BE2C (cell line): ENCODE measurements at regions not wholly inside any gene's neighbourhood (a gene's known extent, or its start where the extent isn't known, plus 50 kb on each side); places are given as distances from the start of the nearest gene placed in this dataset.
A peak's percentile ranks its signal among the peaks of the same experiment; 100 is the strongest.

Experiments
- DNase-seq: peaks from one replicate; pipeline ENCODE4 v3.0.0-alpha.2; 2020
- H3K27me3 ChIP-seq: fragments of 250-450 bp; sonication (Bioruptor Pico); 2 replicates; pipeline ENCODE4 v1.5.1; 2020; ENCODE audit warnings: mild to moderate bottlenecking
- H3K36me3 ChIP-seq: fragments of 250-450 bp; sonication (Bioruptor Pico); 2 replicates; pipeline ENCODE4 v1.5.1; 2020; ENCODE audit warnings: mild to moderate bottlenecking
- H3K4me1 ChIP-seq: fragments of 250-450 bp; sonication (Bioruptor Pico); 2 replicates; pipeline ENCODE4 v1.5.1; 2020
- H3K4me3 ChIP-seq: 2 replicates; pipeline ENCODE4 v1.5.1; 2011; ENCODE audit warnings: low read depth, low read length
- H3K9me3 ChIP-seq: fragments of 250-450 bp; sonication (Bioruptor Pico); 2 replicates; pipeline ENCODE4 v1.5.1; 2020
- TF ChIP-seq, protein P1 (sequence below): IDR thresholded peaks from 2 replicates; pipeline ENCODE4 v1.5.1; 2012; ENCODE audit warnings: mild to moderate bottlenecking, low read depth, low read length

DNA sequence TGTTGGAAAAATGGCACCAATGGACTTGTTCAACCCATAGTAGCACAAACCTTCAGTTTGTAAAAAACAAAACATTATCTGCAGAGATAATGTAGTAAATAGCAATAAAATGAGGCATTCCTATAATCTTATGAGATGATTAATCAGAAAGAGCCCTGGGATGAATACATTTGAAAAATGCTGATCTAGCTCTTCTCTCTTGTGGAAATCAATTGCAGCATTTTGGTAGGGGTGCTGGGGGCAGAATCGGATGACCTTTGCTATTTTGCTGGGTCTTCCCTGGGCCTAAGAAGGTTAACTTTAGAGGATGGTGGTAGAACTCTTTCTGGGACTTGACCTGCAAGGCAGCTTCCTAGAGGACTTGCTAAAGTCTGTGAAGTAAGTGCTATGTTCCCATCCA, 163.5 kb downstream of the ADRA2A start:
- TF ChIP-seq, protein P1, sequence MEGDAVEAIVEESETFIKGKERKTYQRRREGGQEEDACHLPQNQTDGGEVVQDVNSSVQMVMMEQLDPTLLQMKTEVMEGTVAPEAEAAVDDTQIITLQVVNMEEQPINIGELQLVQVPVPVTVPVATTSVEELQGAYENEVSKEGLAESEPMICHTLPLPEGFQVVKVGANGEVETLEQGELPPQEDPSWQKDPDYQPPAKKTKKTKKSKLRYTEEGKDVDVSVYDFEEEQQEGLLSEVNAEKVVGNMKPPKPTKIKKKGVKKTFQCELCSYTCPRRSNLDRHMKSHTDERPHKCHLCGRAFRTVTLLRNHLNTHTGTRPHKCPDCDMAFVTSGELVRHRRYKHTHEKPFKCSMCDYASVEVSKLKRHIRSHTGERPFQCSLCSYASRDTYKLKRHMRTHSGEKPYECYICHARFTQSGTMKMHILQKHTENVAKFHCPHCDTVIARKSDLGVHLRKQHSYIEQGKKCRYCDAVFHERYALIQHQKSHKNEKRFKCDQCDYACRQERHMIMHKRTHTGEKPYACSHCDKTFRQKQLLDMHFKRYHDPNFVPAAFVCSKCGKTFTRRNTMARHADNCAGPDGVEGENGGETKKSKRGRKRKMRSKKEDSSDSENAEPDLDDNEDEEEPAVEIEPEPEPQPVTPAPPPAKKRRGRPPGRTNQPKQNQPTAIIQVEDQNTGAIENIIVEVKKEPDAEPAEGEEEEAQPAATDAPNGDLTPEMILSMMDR: no peak
- Histone ChIP-seq H3K9me3 (no peaks in the 10 kb centered on the region), H3K4me3 (no peak overlapping the region), H3K36me3 (no peaks in the 10 kb centered on the region), H3K4me1 (no peaks in the 10 kb centered on the region), H3K27me3 (no peaks in the 10 kb centered on the region)
- DNase-seq: no peak

DNA sequence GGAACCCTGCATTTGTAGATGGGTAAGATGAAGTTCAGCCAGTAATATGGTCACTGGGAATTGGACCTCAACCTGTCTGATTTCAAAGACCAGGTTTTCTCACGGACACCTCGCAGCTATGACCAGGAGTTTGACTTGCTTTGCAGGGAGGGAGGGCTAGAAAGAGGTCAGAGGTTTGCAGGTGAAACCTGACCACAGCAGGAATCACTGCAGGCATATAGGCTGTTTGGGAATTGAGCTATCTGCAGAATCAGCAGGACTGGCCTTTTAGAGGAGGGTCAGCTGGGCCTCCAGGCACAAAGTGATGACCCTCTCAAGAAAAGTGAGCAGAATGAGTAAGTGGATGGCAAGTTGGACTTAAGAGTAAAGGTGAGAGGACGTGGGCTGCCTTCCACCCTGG, 166.3 kb downstream of the ADRA2A start:
- Histone ChIP-seq H3K4me1 (peaks cover 2% of the 10 kb centered on the region; the same call in 1 of the 2 replicates), H3K36me3 (no peaks in the 10 kb centered on the region), H3K4me3 (no peak overlapping the region), H3K27me3 (peaks cover 8% of the 10 kb centered on the region; the same call in 1 of the 2 replicates), H3K9me3 (no peaks in the 10 kb centered on the region)
- TF ChIP-seq, protein P1: no peak
- no peak for DNase-seq

DNA sequence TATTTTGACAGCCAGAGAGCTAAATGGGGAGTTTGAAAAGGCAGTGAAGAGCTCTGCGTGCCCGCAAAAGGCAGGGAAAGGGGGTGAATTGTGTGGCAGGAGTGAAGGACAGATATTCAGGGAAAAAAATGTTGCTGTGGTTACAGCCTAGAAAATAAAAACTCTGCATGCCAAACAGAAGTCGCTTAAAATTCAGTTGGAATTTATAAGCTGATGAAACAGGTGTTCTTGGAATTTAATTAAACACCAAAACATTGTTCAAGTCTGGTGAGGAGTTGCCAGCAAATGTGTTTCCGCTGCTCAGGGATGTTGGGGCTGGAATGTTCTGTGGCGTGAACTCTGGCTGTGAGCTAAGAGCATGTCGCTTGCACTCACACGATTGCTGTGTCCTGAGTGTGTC, 169.3 kb downstream of the ADRA2A start:
- TF ChIP-seq, protein P1: no peak
- no peak for DNase-seq

DNA sequence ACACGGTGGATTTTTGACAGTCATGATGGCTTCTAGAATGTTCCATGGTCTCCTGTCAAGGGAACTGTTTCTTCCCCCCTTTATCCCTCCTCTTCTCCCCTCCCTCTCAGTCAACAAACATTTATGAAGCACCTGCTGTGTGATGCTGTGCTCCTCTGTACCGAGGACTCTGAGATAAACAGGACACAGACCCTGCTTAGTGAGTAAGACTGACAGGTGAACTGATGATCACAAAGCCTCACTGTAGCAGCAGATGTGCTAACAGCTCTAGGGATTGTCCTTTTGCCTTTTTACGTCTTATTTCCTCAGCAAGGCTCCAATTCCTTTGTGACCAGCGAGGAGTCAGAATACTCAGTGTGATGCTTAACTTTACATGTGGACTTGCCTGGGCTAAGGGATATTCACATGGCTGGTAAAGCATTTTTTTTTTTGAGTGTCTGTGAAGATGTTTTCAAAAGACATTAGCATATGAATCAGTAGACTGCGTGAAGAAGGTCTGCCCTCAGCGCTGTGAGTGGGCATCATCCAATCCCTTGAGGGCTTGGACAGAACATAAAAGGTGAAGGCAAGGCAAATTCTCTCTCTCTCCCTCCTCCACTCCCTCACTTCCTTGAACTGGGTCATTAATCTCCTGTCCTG, 170.1 kb downstream of the ADRA2A start:
- H3K9me3 ChIP-seq: no peaks in the 10 kb centered on the region
- TF ChIP-seq, protein P1: no peak

More for the DNA sequence above, 169.3 kb downstream of the ADRA2A start:
- H3K9me3 ChIP-seq: no peaks in the 10 kb centered on the region
- H3K4me3 ChIP-seq: no peak overlapping the region
- H3K36me3 ChIP-seq: no peaks in the 10 kb centered on the region
- peaks cover 2% of the 10 kb centered on the region; the same call in 1 of the 2 replicates for H3K4me1 ChIP-seq
- H3K27me3 ChIP-seq: peaks cover 8% of the 10 kb centered on the region; the same call in 1 of the 2 replicates

DNA sequence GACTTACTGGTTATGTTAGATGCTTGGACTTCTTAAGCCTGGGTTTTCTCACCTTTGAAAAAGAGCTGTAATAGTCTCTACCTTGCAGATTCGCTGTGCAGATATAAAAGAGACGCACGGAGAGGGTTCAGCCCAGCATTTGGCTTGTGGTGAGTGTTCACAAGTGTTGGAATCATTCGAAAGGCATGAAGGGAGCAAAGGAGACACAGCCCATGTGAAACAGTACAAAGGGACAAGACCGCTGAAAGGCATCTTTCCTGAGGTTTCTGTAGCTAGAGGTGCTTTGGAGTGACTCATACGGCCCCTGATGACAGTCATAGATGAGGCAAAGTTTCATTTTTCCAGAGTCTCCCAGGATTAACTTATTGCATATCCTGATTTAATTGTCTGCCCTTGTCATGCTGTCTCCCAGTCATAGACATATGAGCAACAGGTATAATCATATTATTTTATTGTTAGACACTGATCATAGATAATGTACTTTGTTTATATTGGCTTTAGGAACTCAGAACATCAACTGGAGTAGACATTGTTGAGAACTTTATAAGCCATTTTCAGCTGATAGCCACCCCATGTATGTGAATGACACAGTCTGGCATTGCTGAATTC, 171.1 kb downstream of the ADRA2A start:
- Histone ChIP-seq H3K27me3 (peaks cover 8% of the 10 kb centered on the region; the same call in 1 of the 2 replicates), H3K9me3 (no peaks in the 10 kb centered on the region), H3K36me3 (no peaks in the 10 kb centered on the region), H3K4me1 (peaks cover 2% of the 10 kb centered on the region; the same call in 1 of the 2 replicates), H3K4me3 (no peak overlapping the region)
- peak; percentile 27 for DNase-seq
- TF ChIP-seq, protein P1: no peak

More for the DNA sequence above, 170.1 kb downstream of the ADRA2A start:
- Histone ChIP-seq H3K27me3 (peaks cover 8% of the 10 kb centered on the region; the same call in 1 of the 2 replicates), H3K36me3 (no peaks in the 10 kb centered on the region), H3K4me3 (no peak overlapping the region), H3K4me1 (peaks cover 2% of the 10 kb centered on the region; the same call in 1 of the 2 replicates)
- DNase-seq: no peak

DNA sequence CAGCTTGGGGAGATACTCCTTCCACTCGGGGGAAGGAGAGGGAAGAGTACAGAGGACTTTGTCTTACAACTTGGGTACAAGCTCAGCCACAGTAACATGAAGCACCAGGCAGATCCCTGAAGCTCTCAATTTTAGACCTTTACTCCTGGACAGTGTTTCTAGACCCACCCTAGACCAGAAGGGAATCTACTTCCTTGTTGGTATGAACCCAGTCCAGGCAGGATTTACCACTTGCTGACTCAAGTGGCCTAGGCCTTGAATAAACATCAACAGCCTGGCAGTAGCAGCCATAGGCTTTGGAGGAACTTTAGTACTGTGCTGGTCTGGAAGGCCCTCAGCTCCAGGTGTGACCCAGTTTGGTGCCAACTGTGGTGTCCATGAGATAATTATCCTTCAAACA, 173.1 kb downstream of the ADRA2A start:
- TF ChIP-seq, protein P1: no peak
- peaks cover 2% of the 10 kb centered on the region; the same call in 1 of the 2 replicates for H3K4me1 ChIP-seq
- H3K27me3 ChIP-seq: peaks cover 8% of the 10 kb centered on the region; the same call in 1 of the 2 replicates
- no peaks in the 10 kb centered on the region for H3K36me3 ChIP-seq
- DNase-seq: no peak
- H3K9me3 ChIP-seq: no peaks in the 10 kb centered on the region
- no peak overlapping the region for H3K4me3 ChIP-seq
